SKM-1 (cell line): ENCODE measurements at regions not wholly inside any gene's neighbourhood (a gene's known extent, or its start where the extent isn't known, plus 50 kb on each side); places are given as distances from the start of the nearest gene placed in this dataset.

ENCODE experiments used
- DNase-seq: peaks from one replicate; lab custom pipeline; 2025; ENCODE audit not compliant: unreplicated experiment; lab: John Stamatoyannopoulos, UW

GRCh38 chr1:239725933-239726332 is 339.6 kb downstream of the CHRM3 start:
- DNase-seq, result no peak

- no peak for DNase-seq
Observed at GRCh38 chr1:239730378-239730777, 344.0 kb downstream of the CHRM3 start.

GRCh38 chr1:239731082-239731748 is 344.8 kb downstream of the CHRM3 start:
- no peak for DNase-seq

GRCh38 chr1:239732770-239733169 is 346.4 kb downstream of the CHRM3 start:
- no peak for DNase-seq

- DNase-seq, result no peak
Observed at GRCh38 chr1:239733995-239734394, 347.6 kb downstream of the CHRM3 start.

GRCh38 chr1:239735111-239735510 is 348.7 kb downstream of the CHRM3 start:
- no peak for DNase-seq

- no peak for DNase-seq
Observed at GRCh38 chr1:239736479-239736878, 350.1 kb downstream of the CHRM3 start.

- no peak for DNase-seq
Observed at GRCh38 chr1:239739375-239739774, 352.3 kb upstream of the FMN2 start.

- DNase-seq, result no peak
Observed at GRCh38 chr1:239739919-239740318, 351.8 kb upstream of the FMN2 start.

- DNase-seq, result no peak
Observed at GRCh38 chr1:239742416-239743109, 349.1 kb upstream of the FMN2 start.

- DNase-seq, result no peak
Observed at GRCh38 chr1:239744851-239745250, 346.8 kb upstream of the FMN2 start.

GRCh38 chr1:239755107-239755912 is 336.4 kb upstream of the FMN2 start:
- no peak for DNase-seq

GRCh38 chr1:239757716-239758115 is 334.0 kb upstream of the FMN2 start:
- DNase-seq, result no peak

- no peak for DNase-seq
Observed at GRCh38 chr1:239758756-239759155, 332.9 kb upstream of the FMN2 start.

- DNase-seq, result no peak
Observed at GRCh38 chr1:239761509-239761908, 330.2 kb upstream of the FMN2 start.

GRCh38 chr1:239763850-239764249 is 327.8 kb upstream of the FMN2 start:
- DNase-seq, result no peak

GRCh38 chr1:239764546-239764945 is 327.1 kb upstream of the FMN2 start:
- no peak for DNase-seq

GRCh38 chr1:239765163-239765562 is 326.5 kb upstream of the FMN2 start:
- DNase-seq, result no peak

GRCh38 chr1:239771550-239771949 is 320.1 kb upstream of the FMN2 start:
- DNase-seq, result no peak

GRCh38 chr1:239772446-239772845 is 319.2 kb upstream of the FMN2 start:
- no peak for DNase-seq

- DNase-seq, result no peak
Observed at GRCh38 chr1:239775466-239775865, 316.2 kb upstream of the FMN2 start.

- DNase-seq, result no peak
Observed at GRCh38 chr1:239778208-239778813, 313.4 kb upstream of the FMN2 start.
